HFF-Myc (cell line): ENCODE measurements at regions not wholly inside any gene's neighbourhood (a gene's known extent, or its start where the extent isn't known, plus 50 kb on each side); places are given as distances from the start of the nearest gene placed in this dataset.

Experiments used
- DNase-seq: peaks from one replicate; pipeline ENCODE4 v3.0.0-alpha.2; 2011; ENCODE audit warnings: low read depth; ENCODE audit errors: extremely low read depth
- H3K4me3 ChIP-seq: replicated peaks from 2 replicates; pipeline ENCODE4 v1.5.1; 2011; ENCODE audit warnings: low read depth, mild to moderate bottlenecking, control low read depth, low read length
- TF ChIP-seq, protein P1 (sequence below): IDR thresholded peaks from 2 replicates; pipeline ENCODE4 v1.5.1; 2012; ENCODE audit warnings: mild to moderate bottlenecking, low read depth, low read length, control low read depth; ENCODE audit errors: missing control alignments

DNA sequence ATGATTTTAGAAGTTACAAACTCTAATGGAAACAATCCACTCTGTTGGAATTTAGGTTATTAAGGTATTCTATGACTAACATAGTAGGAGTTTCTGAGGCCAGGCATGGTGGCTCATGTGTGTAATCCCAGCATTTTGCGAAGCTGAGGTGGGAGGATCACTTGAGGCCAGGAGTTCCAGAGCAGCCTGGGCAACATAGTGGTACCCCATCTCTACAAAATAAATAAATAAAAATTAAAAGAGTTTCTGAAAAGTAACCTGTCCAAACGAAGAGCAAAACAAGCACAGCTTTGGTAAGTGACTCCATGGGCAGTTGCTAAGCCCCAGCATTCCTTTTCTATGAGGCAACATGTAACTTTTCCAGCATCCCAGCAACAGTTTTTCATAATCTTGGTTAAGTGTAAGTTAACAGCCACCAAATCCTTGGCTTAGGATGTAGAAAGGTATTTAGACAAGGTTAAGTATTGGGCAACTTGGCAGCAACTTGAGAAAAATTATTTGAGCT lies 86.3 kb downstream of the SOX4 start:
- TF ChIP-seq, protein P1, sequence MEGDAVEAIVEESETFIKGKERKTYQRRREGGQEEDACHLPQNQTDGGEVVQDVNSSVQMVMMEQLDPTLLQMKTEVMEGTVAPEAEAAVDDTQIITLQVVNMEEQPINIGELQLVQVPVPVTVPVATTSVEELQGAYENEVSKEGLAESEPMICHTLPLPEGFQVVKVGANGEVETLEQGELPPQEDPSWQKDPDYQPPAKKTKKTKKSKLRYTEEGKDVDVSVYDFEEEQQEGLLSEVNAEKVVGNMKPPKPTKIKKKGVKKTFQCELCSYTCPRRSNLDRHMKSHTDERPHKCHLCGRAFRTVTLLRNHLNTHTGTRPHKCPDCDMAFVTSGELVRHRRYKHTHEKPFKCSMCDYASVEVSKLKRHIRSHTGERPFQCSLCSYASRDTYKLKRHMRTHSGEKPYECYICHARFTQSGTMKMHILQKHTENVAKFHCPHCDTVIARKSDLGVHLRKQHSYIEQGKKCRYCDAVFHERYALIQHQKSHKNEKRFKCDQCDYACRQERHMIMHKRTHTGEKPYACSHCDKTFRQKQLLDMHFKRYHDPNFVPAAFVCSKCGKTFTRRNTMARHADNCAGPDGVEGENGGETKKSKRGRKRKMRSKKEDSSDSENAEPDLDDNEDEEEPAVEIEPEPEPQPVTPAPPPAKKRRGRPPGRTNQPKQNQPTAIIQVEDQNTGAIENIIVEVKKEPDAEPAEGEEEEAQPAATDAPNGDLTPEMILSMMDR, result no peak
- DNase-seq, result no peak
- H3K4me3 ChIP-seq, result no peak overlapping the region

DNA sequence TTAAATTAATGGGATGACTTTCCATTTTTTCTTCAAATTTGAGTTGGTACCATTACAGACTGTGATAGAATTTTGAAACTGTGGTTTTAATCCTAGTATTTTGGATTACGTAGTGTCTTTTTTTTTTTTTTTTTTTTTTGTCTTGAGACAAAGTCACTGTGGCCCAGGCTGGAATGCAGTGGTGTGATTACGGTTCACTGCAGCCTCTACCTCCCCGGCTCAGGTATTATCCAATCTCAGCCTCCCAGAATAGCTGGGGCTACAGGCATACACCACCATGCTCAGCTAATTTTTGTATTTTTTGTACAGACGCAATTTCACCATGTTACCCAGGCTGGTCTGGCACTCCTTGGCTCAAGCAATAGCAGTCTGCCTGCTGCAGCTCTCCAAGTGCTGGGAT lies 87.1 kb downstream of the SOX4 start:
- H3K4me3 ChIP-seq, result no peak overlapping the region
- DNase-seq, result no peak
- TF ChIP-seq, protein P1, result no peak

DNA sequence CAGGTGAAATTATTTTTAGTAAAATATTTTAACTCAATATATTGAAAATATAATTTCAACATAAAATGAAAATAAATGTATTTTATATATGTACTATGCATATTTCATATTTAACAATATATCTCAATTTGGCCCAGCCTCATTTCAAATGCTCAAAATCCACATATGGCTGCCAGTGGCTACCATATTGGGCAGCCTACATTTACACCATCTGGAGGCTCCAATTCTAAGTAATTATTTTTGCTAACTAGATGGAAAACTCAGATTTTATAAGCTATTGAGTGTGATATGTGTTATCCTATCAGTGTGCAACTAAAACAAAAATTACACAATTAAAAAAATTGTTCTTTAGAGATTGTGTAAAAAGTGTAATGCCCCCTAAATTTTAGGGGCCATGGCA lies 96.9 kb downstream of the SOX4 start:
- H3K4me3 ChIP-seq, result no peak overlapping the region
- no peak for DNase-seq
- TF ChIP-seq, protein P1, result no peak

DNA sequence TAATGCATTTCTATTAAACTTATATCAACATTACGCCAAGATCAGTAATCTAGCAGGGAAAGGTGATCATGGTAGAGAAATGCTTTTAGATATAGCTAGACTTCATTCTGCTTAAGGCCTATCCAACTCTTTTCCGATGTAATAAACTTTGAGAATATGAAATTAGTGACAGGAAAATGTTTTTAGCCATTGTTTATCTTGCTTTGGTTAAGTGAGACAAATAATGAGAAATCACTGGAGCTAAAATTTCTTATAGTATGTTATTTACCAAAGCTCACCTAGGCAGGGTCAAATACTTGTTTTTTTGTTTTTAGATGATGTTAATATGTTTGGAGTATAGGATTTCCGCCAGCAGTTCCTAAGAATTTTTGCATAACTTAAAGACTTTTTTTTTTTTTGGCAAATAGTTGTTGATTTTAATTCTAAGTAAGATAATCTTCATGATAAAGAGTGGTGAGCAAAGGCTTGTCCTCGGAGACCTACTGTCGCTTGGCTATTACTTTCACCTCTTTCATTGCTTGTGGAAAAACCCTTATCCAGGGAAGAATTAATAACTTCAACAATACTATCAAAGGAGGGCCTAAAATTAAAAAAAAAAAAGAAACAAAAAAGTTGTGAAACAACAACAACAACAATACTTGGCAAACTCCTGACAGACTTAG lies 98.3 kb downstream of the SOX4 start:
- no peak overlapping the region for H3K4me3 ChIP-seq
- DNase-seq, result no peak
- TF ChIP-seq, protein P1, result no peak

DNA sequence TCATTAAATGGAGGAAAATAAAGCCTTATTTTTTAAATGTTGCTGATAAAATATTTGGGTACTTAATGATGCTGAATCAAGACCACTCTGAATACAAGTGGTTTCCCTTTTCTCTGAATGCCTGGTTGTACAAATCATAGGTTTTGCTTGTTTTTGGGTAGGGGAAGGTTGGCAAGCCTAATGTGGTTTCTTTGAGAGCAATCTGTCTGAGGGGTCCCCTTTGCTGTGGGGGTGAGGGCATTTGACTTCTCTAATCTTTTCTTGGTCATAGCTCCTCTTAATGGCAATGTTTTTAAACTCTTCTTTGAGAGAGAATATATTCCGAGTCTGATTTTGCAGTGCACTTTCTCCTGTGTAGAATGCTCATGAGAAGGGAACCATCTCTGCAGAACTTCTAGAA lies 99.2 kb downstream of the SOX4 start:
- TF ChIP-seq, protein P1, result no peak
- no peak overlapping the region for H3K4me3 ChIP-seq
- DNase-seq, result no peak

DNA sequence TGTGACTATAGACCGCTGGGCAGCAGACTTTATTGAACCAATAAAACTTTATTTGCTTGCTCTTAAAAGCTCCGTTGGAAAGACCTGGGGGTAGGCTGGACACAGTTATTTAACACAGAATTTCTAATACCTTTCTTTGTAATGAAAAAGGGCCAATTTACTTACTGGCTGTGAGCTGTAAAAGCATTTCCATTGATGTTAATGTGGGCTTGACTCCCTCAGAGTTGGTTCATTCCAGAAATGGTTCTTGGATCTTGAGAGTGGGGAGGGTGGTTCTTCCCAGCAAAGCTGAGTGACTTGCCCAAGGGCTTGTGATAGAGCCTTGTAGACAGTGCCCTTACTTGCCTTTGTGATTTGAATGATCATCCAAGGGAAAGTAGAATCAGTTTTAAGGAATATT lies 100.6 kb downstream of the SOX4 start:
- DNase-seq, result no peak
- H3K4me3 ChIP-seq, result no peak overlapping the region
- TF ChIP-seq, protein P1, result no peak
